GM23338 (cell line): ENCODE measurements at regions not wholly inside any gene's neighbourhood (a gene's known extent, or its start where the extent isn't known, plus 50 kb on each side); places are given as distances from the start of the nearest gene placed in this dataset.

ENCODE experiments used
- ATAC-seq: fragments of 200-7000 bp; cut with Tn5 transposase; 3 replicates; pipeline ENCODE4 v1.9.1; 2020
- DNase-seq: peaks from one replicate; pipeline ENCODE4 v3.0.0-alpha.2; 2015; ENCODE audit warnings: low spot score
- H2AFZ ChIP-seq: fragments of 200-600 bp; sonication (generic); 2 replicates; pipeline ENCODE4 v1.8.0; 2016; ENCODE audit warnings: antibody characterized with exemption, mild to moderate bottlenecking, moderate library complexity
- H3F3A ChIP-seq: fragments of 200-600 bp; sonication (generic); replicated peaks from 2 replicates; pipeline ENCODE4 v1.8.0; 2017; ENCODE audit warnings: antibody characterized with exemption, mixed run types, low read depth
- H3K27ac ChIP-seq: fragments of 200-600 bp; sonication (generic); 2 replicates; pipeline ENCODE4 v1.6.1; 2016; ENCODE audit warnings: low read depth
- H3K27me3 ChIP-seq: fragments of 200-600 bp; sonication (generic); 2 replicates; pipeline ENCODE4 v1.8.0; 2016; ENCODE audit warnings: mild to moderate bottlenecking, mixed run types, moderate library complexity; ENCODE audit not compliant: insufficient read depth
- H3K36me3 ChIP-seq: fragments of 200-600 bp; sonication (generic); 2 replicates; pipeline ENCODE4 v1.8.0; 2016; ENCODE audit warnings: mild to moderate bottlenecking; ENCODE audit not compliant: insufficient read depth
- H3K4me1 ChIP-seq: fragments of 200-600 bp; sonication (generic); 2 replicates; pipeline ENCODE4 v1.8.0; 2016; ENCODE audit warnings: mild to moderate bottlenecking, moderate library complexity; ENCODE audit not compliant: insufficient read depth
- H3K4me2 ChIP-seq: fragments of 200-600 bp; sonication (generic); 2 replicates; pipeline ENCODE4 v1.7.1; 2017; ENCODE audit warnings: mixed run types
- H3K4me3 ChIP-seq: fragments of 200-600 bp; sonication (generic); 2 replicates; pipeline ENCODE4 v1.6.1; 2016; ENCODE audit warnings: mixed run types
- H3K79me2 ChIP-seq: fragments of 200-600 bp; sonication (generic); replicated peaks from 2 replicates; pipeline ENCODE4 v1.8.0; 2017; ENCODE audit warnings: mild to moderate bottlenecking; ENCODE audit not compliant: insufficient read depth
- H3K9me2 ChIP-seq: fragments of 200-600 bp; sonication (generic); 2 replicates; pipeline ENCODE4 v1.8.0; 2017; ENCODE audit not compliant: insufficient read depth
- H4K20me1 ChIP-seq: fragments of 200-600 bp; sonication (generic); replicated peaks from 2 replicates; pipeline ENCODE4 v1.8.0; 2017; ENCODE audit warnings: mild to moderate bottlenecking; ENCODE audit not compliant: insufficient read depth
- H3K27ac Mint-ChIP-seq: 2 replicates; pipeline ENCODE4 v1.8.0; 2020; ENCODE audit warnings: inconsistent platforms, mild to moderate bottlenecking, moderate library complexity, mixed read lengths
- H3K27me3 Mint-ChIP-seq: 3 replicates; pipeline ENCODE4 v1.8.0; 2022; ENCODE audit warnings: low read depth, mild to moderate bottlenecking, moderate library complexity, mixed read lengths, inconsistent platforms; ENCODE audit not compliant: insufficient read depth, poor library complexity
- H3K36me3 Mint-ChIP-seq: 3 replicates; pipeline ENCODE4 v1.8.0; 2021; ENCODE audit warnings: low read depth, mild to moderate bottlenecking, inconsistent platforms, moderate library complexity, mixed read lengths
- H3K4me1 Mint-ChIP-seq: 3 replicates; pipeline ENCODE4 v1.8.0; 2020; ENCODE audit warnings: mild to moderate bottlenecking, inconsistent platforms, mixed read lengths
- H3K4me3 Mint-ChIP-seq: 3 replicates; pipeline ENCODE4 v1.8.0; 2021; ENCODE audit warnings: moderate library complexity, mild to moderate bottlenecking, inconsistent platforms, mixed read lengths
- H3K9me3 Mint-ChIP-seq: 3 replicates; pipeline ENCODE4 v1.8.0; 2020; ENCODE audit warnings: moderate library complexity, mild to moderate bottlenecking, inconsistent platforms, mixed read lengths
- CREB1 ChIP-seq: fragments of 250-450 bp; sonication (Bioruptor Pico); IDR thresholded peaks from 2 replicates; pipeline ENCODE4 v1.5.0; 2020; ENCODE audit warnings: low read depth, mild to moderate bottlenecking, moderate library complexity
- CTCF ChIP-seq, 2 experiments: fragments of 200-600 bp in 1 of 2; sonication (generic) in 1 of 2; conservative IDR thresholded peaks; 2 replicates each; pipeline versions ENCODE4 v1.5.1 to v1.6.1; 2016 to 2017; ENCODE audit warnings: antibody characterized with exemption in 2 of 2, low read depth in 2 of 2, mild to moderate bottlenecking in 2 of 2, moderate library complexity in 1 of 2
- ETS1 ChIP-seq: IDR thresholded peaks from 2 replicates; pipeline ENCODE4 v1.6.1; 2016; ENCODE audit warnings: antibody characterized with exemption
- EZH2 ChIP-seq: fragments of 200-600 bp; sonication (generic); IDR thresholded peaks from one replicate; pipeline ENCODE4 v1.8.0; 2017; ENCODE audit warnings: antibody characterized with exemption, mild to moderate bottlenecking, low read depth; ENCODE audit not compliant: unreplicated experiment
- EZH2phosphoT487 ChIP-seq: fragments of 200-600 bp; sonication (generic); IDR thresholded peaks from one replicate; pipeline ENCODE4 v1.8.1; 2018; ENCODE audit warnings: antibody characterized with exemption; ENCODE audit not compliant: unreplicated experiment
- JUNB ChIP-seq: IDR thresholded peaks from one replicate; pipeline ENCODE4 v1.6.1; 2016; ENCODE audit warnings: antibody characterized with exemption; ENCODE audit not compliant: unreplicated experiment
- NANOG ChIP-seq: IDR thresholded peaks from 2 replicates; pipeline ENCODE4 v1.6.1; 2016; ENCODE audit warnings: antibody characterized with exemption, borderline replicate concordance
- POLR2AphosphoS5 ChIP-seq: IDR thresholded peaks from 2 replicates; pipeline ENCODE4 v1.6.1; 2016; ENCODE audit warnings: antibody characterized with exemption, low read depth
- REST ChIP-seq: IDR thresholded peaks from one replicate; pipeline ENCODE4 v1.6.1; 2018; ENCODE audit warnings: antibody characterized with exemption; ENCODE audit not compliant: unreplicated experiment
- STAT1 ChIP-seq: IDR thresholded peaks from one replicate; pipeline ENCODE4 v1.6.1; 2016; ENCODE audit warnings: antibody characterized with exemption; ENCODE audit not compliant: unreplicated experiment
- ZNF331 ChIP-seq: fragments of 250-450 bp; sonication (Bioruptor Pico); IDR thresholded peaks from 2 replicates; pipeline ENCODE4 v1.5.0; 2020; ENCODE audit warnings: low read depth, mild to moderate bottlenecking, moderate library complexity
- ZNF462 ChIP-seq: fragments of 250-450 bp; sonication (Bioruptor Pico); IDR thresholded peaks from 2 replicates; pipeline ENCODE4 v1.5.0; 2020; ENCODE audit warnings: mild to moderate bottlenecking, moderate library complexity

- no peak for TF ChIP-seq ZNF331
- TF ChIP-seq POLR2AphosphoS5, result no peak
- no peak for TF ChIP-seq NANOG
- TF ChIP-seq JUNB, result no peak
Measured at GRCh38 chr15:61794276-61794675, 266.0 kb downstream of the VPS13C start (continued).

- DNase-seq, result no peak
- no peaks in the 10 kb centered on the region for H3K27me3 ChIP-seq
- no peaks in the 10 kb centered on the region for H3K79me2 ChIP-seq
- Mint-ChIP-seq H3K27ac (no peak overlapping the region), H3K4me3 (no peak overlapping the region), H3K9me3 (no peaks in the 10 kb centered on the region; the same call in 1 of the 3 replicates), H3K4me1 (no peaks in the 10 kb centered on the region), H3K36me3 (no peaks in the 10 kb centered on the region), H3K27me3 (peaks cover 2% of the 10 kb centered on the region)
- TF ChIP-seq ETS1 (no peak), CREB1 (no peak), EZH2phosphoT487 (no peak), POLR2AphosphoS5 (no peak), EZH2 (no peak), NANOG (no peak), STAT1 (no peak), ZNF462 (CRISPR knock-in tag) (no peak), JUNB (no peak), CTCF (conservative IDR thresholded peaks at IDR 0.05; ENCODE audit: low read depth in 2 of 2) (no peak), REST (no peak)
- no peaks in the 10 kb centered on the region for H4K20me1 ChIP-seq
- H3K27ac ChIP-seq, result no peak overlapping the region
- H3K4me2 ChIP-seq, result no peak overlapping the region
- no peak overlapping the region for H3K4me3 ChIP-seq
- H3K9me2 ChIP-seq, result peaks cover 5% of the 10 kb centered on the region
- H3F3A ChIP-seq, result no peaks in the 10 kb centered on the region
- H3K4me1 ChIP-seq, result no peaks in the 10 kb centered on the region
- no peaks in the 10 kb centered on the region for H3K36me3 ChIP-seq
- no peak overlapping the region for H2AFZ ChIP-seq
- no peak for ATAC-seq
Measured at GRCh38 chr15:61784734-61785133, 275.5 kb downstream of the VPS13C start.
